ENCODE measurements at regions not wholly inside any gene's neighbourhood (a gene's known extent, or its start where the extent isn't known, plus 50 kb on each side); places are given as distances from the start of the nearest gene placed in this dataset.

DNA sequence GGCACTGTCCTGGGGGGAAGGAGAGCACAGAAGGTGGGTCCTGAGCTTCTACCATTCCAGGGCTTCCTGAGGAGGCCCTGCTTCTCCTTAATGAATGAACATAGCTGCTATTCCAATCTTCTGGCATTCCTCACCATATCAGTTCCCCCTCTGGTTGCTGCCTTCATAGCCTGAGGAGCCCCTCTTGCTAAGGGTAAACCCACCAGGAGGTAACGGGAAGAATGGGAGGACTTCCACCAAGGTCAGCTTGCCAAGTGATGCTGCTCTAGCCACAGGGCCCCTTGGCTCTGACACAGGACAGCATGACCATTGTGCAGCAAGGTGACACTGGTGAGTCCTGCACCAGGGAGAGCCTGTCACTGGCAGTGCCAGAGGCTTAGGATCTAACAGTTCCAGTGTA lies 1022.5 kb downstream of the TBC1D22A start:
- no peak for DNase-seq (ENCODE audit: low read depth)
- no peak overlapping the region for H3K4me3 ChIP-seq (ENCODE audit: control insufficient read depth, low read depth, low read length)
- TF ChIP-seq, protein P1, sequence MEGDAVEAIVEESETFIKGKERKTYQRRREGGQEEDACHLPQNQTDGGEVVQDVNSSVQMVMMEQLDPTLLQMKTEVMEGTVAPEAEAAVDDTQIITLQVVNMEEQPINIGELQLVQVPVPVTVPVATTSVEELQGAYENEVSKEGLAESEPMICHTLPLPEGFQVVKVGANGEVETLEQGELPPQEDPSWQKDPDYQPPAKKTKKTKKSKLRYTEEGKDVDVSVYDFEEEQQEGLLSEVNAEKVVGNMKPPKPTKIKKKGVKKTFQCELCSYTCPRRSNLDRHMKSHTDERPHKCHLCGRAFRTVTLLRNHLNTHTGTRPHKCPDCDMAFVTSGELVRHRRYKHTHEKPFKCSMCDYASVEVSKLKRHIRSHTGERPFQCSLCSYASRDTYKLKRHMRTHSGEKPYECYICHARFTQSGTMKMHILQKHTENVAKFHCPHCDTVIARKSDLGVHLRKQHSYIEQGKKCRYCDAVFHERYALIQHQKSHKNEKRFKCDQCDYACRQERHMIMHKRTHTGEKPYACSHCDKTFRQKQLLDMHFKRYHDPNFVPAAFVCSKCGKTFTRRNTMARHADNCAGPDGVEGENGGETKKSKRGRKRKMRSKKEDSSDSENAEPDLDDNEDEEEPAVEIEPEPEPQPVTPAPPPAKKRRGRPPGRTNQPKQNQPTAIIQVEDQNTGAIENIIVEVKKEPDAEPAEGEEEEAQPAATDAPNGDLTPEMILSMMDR (IDR thresholded peaks at IDR 0.05; ENCODE audit: control insufficient read depth, insufficient read depth, low read depth, low read length, missing control alignments) = no peak

DNA sequence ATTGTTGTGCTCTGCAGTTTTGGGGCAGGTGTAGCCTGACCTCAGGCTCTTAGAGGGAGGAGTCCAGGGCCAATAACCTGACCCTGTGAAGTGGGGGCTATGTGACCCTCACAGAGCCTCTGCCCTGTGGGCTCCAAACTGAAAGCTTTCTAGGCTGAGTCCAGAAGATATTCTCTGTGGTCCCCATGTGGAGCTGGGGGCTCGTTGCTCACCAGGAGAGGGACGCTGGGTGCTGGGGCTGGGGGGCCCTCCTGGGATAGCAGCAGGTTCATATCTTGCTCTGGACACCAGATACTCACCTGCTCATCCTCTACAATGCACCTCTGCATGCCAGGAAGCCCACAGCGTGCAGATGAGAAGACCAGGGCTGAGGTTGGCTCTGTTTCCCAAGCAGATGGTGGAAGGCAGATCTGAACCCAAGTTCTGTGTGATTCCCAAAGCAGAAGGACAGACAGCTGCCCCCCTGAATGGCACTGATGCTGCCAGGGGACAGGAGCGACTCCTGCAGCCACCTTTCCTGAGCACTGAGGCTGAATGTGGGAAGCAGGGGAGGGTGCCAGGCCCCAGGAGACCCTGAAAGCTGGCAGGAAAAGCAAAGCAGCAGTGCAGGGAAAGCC lies 1022.0 kb downstream of the TBC1D22A start:
- TF ChIP-seq, protein P1 (IDR thresholded peaks at IDR 0.05; ENCODE audit: control insufficient read depth, insufficient read depth, low read depth, low read length, missing control alignments) = no peak
- no peak for DNase-seq (ENCODE audit: low read depth)
- H3K4me3 ChIP-seq (ENCODE audit: control insufficient read depth, low read depth, low read length) = no peak overlapping the region

DNA sequence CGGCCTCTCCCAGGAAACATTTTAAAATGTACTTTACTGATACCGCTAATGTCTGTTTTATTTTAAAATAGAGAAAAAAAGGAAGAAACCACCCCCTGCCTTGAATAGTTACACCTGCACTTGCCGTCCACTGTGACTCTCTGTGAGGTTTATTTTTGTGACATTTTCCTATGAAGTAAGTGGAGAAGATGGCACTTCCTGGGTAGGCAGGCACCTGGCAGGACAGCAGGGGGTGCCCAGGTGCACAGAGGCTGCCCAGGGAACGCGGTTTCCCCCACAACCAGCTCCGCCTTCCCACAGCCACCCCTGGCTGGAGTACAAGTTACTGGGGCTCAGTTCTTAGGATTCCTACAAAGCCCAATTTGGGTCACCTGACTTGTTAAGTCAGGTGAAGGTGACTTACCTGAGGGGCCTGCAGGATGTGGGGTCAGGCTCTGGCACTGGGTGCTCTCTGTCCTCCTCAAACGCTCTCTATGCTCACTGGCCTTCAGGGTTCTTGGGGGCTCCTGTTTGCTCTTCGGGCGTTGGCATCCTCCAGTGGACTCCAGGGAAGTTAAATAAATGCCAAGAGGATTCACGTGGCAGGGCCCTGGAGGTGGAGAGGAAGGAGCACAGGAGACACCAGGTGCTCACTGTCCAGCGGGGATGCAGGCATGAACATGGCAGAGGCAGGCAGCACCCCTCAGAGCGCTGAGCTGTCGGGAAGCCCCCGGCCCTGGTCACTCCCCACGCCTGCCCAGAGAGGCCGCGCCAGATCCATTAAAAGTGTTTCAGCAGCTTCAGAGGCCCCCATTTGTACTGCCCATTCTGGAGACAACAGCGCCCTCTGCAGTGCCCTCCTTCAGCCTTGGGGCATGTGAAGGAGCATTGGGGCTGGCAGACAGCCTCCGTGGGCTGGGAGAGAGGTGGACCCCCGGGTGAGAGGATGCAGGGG lies 1021.2 kb downstream of the TBC1D22A start:
- DNase-seq (ENCODE audit: low read depth) = no peak
- no peak overlapping the region for H3K4me3 ChIP-seq (ENCODE audit: control insufficient read depth, low read depth, low read length)
- TF ChIP-seq, protein P1 (IDR thresholded peaks at IDR 0.05; ENCODE audit: control insufficient read depth, insufficient read depth, low read depth, low read length, missing control alignments) = no peak

DNA sequence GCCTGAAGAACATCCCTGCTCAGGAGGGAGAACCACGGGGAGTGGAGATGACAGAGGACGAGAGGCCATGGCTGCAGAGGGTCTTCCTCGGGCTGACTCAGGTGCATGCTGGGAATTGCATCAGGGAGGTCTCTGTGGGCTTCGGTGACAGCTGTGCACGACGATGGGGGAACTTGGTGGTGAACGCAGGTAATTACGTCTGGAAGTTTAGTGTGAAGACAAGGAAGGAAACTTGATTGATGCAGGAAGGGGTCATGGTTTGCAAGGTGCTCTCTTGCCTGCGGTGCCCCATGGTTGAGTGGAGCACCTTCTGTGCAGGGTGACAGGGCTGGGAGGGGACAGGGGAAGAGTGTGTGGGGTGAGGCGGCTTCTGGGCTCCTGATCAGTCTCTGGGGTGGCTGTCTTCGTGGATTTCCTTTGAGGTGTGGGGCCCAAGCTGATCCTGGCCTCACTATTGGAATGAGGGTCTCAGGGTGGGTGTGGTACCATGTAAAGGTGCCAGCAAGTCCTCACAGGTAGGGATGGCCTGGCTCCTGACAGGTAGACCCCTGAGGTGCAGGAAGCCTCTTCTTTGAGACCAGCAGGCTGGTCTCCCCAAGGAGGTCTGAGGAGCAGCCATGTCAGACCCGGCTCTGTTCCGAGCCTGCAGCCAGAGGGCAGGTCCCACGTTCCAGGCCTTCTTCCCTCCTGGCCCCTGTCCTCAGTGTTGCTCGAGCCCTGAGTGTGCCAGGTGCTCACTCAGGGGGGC lies 1020.1 kb downstream of the TBC1D22A start:
- TF ChIP-seq, protein P1 (IDR thresholded peaks at IDR 0.05; ENCODE audit: control insufficient read depth, insufficient read depth, low read depth, low read length, missing control alignments) = no peak
- no peak for DNase-seq (ENCODE audit: low read depth)
- H3K4me3 ChIP-seq (ENCODE audit: control insufficient read depth, low read depth, low read length) = no peak overlapping the region

DNA sequence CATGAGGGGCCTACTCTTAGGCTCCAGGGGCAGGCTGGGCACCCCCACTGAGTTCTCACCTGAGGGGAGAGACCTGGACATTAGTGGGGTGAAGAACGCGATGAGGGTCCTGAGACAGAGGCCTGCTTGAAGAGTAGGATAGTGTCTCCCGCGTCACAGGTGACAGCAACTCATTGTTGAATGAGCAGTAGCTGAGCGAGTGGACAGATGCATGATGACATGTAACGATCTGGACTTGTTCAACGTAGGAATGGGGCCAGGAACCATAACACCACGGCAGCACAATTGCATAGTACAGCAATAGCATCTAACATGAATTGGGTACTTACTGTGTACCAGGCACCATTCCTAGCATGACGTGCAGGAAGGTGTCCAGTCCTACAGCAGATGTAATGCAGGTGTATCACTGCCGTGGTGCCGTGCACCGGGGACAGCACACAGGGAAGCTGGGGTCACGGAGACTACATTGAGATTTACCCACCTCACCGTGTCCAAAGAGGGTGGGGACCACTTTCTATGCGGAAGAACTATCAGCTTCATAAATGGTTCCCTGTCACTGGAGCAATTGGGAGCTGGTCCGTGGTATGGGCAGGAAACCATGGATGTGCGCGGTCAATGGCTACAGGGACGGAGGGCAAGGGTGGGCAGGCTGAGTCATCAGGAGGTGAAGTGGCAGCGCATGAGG lies 1019.1 kb downstream of the TBC1D22A start:
- TF ChIP-seq, protein P1 (IDR thresholded peaks at IDR 0.05; ENCODE audit: control insufficient read depth, insufficient read depth, low read depth, low read length, missing control alignments) = no peak
- no peak overlapping the region for H3K4me3 ChIP-seq (ENCODE audit: control insufficient read depth, low read depth, low read length)
- DNase-seq (ENCODE audit: low read depth) = no peak

DNA sequence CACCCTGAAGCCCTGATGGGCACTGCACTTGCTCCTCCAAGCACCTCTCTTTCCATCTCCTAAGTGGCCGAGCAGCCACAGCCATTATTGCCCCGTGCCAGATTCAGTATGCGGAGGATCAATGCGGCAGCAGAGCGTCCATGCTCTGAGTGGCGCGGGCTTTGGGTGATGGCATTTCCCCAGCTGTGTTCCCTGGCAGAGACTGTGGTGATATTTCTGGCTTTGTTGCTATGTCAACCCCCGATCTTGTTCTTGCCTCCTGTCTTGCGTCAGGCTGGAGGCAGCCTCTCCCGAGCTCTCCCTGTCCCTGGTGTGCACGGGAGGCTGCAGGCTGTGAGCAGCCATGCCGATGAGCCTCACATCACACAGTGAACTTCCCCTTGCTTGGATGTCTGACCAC lies 1018.6 kb downstream of the TBC1D22A start:
- no peak overlapping the region for H3K4me3 ChIP-seq (ENCODE audit: control insufficient read depth, low read depth, low read length)
- no peak for DNase-seq (ENCODE audit: low read depth)
- TF ChIP-seq, protein P1 (IDR thresholded peaks at IDR 0.05; ENCODE audit: control insufficient read depth, insufficient read depth, low read depth, low read length, missing control alignments) = no peak

Data from AG09309 (cell line).